AG20443 (cell line): ENCODE measurements at regions not wholly inside any gene's neighbourhood (a gene's known extent, or its start where the extent isn't known, plus 50 kb on each side); places are given as distances from the start of the nearest gene placed in this dataset.
"Not testable (repeated sequence)": the region's sequence is repeated elsewhere in the genome, so short reads cannot be mapped to it uniquely, and the experiment has no call there.

Experiments
- DNase-seq: peaks from one replicate; pipeline ENCODE4 v3.0.0; 2012; ENCODE audit warnings: low spot score, mixed read lengths

- no peak for DNase-seq
Measured at GRCh38 chr16:82300374-82300951, 130.4 kb upstream of the MPHOSPH6 start.

- DNase-seq, result no peak
Measured at GRCh38 chr16:82298472-82298871, 128.4 kb upstream of the MPHOSPH6 start.

- no peak for DNase-seq
Measured at GRCh38 chr16:82295290-82296201, 125.5 kb upstream of the MPHOSPH6 start.

- no peak for DNase-seq
Measured at GRCh38 chr16:82293671-82294070, 123.6 kb upstream of the MPHOSPH6 start.

GRCh38 chr16:82287937-82288336 is 117.9 kb upstream of the MPHOSPH6 start:
- no peak for DNase-seq

- no peak for DNase-seq
Measured at GRCh38 chr16:82282662-82283061, 112.6 kb upstream of the MPHOSPH6 start.

GRCh38 chr16:82281544-82281943 is 111.5 kb upstream of the MPHOSPH6 start:
- DNase-seq, result no peak

GRCh38 chr16:82280867-82281266 is 110.8 kb upstream of the MPHOSPH6 start:
- DNase-seq, result no peak

GRCh38 chr16:82275349-82275748 is 105.3 kb upstream of the MPHOSPH6 start:
- not testable (repeated sequence) for DNase-seq

- no peak for DNase-seq
Measured at GRCh38 chr16:82271636-82272035, 101.6 kb upstream of the MPHOSPH6 start.

GRCh38 chr16:82267675-82268074 is 97.7 kb upstream of the MPHOSPH6 start:
- not testable (repeated sequence) for DNase-seq

GRCh38 chr16:82265809-82266208 is 95.8 kb upstream of the MPHOSPH6 start:
- DNase-seq, result no peak

GRCh38 chr16:82264756-82265155 is 94.7 kb upstream of the MPHOSPH6 start:
- DNase-seq, result no peak

- DNase-seq, result peak; percentile 80
Measured at GRCh38 chr16:82263521-82264143, 93.6 kb upstream of the MPHOSPH6 start.

- no peak for DNase-seq
Measured at GRCh38 chr16:82262244-82262643, 92.2 kb upstream of the MPHOSPH6 start.

- no peak for DNase-seq
Measured at GRCh38 chr16:82260212-82260795, 90.3 kb upstream of the MPHOSPH6 start.

GRCh38 chr16:82259731-82260130 is 89.7 kb upstream of the MPHOSPH6 start:
- DNase-seq, result no peak

- no peak for DNase-seq
Measured at GRCh38 chr16:82257990-82258389, 88.0 kb upstream of the MPHOSPH6 start.

- DNase-seq, result no peak
Measured at GRCh38 chr16:82252582-82252981, 82.6 kb upstream of the MPHOSPH6 start.

- DNase-seq, result no peak
Measured at GRCh38 chr16:82248677-82249076, 78.7 kb upstream of the MPHOSPH6 start.

- no peak for DNase-seq
Measured at GRCh38 chr16:82248012-82248656, 78.1 kb upstream of the MPHOSPH6 start.

GRCh38 chr16:82242201-82242600 is 72.2 kb upstream of the MPHOSPH6 start:
- DNase-seq, result no peak
